Lower lobe of right lung (tissue), 2 donors: ENCODE measurements at regions not wholly inside any gene's neighbourhood (a gene's known extent, or its start where the extent isn't known, plus 50 kb on each side); places are given as distances from the start of the nearest gene placed in this dataset.
A peak's percentile ranks its signal among the peaks of the same experiment; 100 is the strongest.

Experiments used
- ATAC-seq, 2 donors: fragments of 200-7000 bp; cut with Tn5 transposase; one replicate each; pipeline ENCODE4 v1.9.1; 2020 to 2022; ENCODE audit warnings: mild to moderate bottlenecking in 2 of 2, moderate library complexity in 2 of 2
- DNase-seq: peaks from one replicate; pipeline ENCODE4 v3.0.0-alpha.2; 2020
- H3K27ac ChIP-seq: fragments of 200-600 bp; one replicate; pipeline ENCODE4 v1.8.0; 2022
- H3K27me3 ChIP-seq: fragments of 200-600 bp; one replicate; pipeline ENCODE4 v1.8.0; 2022; ENCODE audit warnings: low read depth
- H3K36me3 ChIP-seq: fragments of 200-600 bp; one replicate; pipeline ENCODE4 v1.8.0; 2022; ENCODE audit warnings: mild to moderate bottlenecking
- H3K4me1 ChIP-seq: fragments of 200-600 bp; one replicate; pipeline ENCODE4 v1.8.0; 2022
- H3K4me3 ChIP-seq: fragments of 200-600 bp; one replicate; pipeline ENCODE4 v1.8.0; 2022; ENCODE audit warnings: mild to moderate bottlenecking
- H3K9me3 ChIP-seq: fragments of 200-600 bp; one replicate; pipeline ENCODE4 v1.8.0; 2022
- intact Hi-C: fragments of 100-400 bp; cut with DNase I; formaldehyde crosslinking; loops from one replicate; pipeline ENCODE4 v1.11.0; 2022
- TF ChIP-seq, protein P1 (sequence below): fragments of 200-600 bp; IDR thresholded peaks from one replicate; pipeline ENCODE4 v1.8.0; 2022; ENCODE audit warnings: antibody characterized with exemption, mild to moderate bottlenecking
- donor health status: DM: no; HTN: yes; CAD: no; lungs with severe emphysema.

DNA sequence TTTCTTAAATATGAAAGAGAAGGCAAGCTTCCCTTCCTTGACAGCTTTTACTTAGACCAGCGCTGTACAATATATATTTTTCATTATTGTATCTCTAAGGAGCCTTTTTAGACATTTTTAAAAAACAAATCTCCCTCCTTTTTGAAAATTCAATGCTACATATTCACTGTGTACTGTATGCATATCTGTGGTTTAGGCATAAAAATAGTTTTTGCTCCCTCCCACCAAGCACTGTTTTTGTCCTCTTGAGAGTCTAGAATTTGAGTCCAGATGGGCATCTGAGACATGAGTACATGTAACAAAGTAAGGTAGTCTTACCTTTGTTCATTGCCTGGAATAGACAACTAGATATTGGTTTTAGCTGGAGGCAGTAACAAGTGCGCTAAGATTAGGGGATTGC is 488.5 kb upstream of the RUNX1 start:
- intact Hi-C loops, result no loop called here
- no peaks in the 10 kb centered on the region for H3K36me3 ChIP-seq
- TF ChIP-seq, protein P1, sequence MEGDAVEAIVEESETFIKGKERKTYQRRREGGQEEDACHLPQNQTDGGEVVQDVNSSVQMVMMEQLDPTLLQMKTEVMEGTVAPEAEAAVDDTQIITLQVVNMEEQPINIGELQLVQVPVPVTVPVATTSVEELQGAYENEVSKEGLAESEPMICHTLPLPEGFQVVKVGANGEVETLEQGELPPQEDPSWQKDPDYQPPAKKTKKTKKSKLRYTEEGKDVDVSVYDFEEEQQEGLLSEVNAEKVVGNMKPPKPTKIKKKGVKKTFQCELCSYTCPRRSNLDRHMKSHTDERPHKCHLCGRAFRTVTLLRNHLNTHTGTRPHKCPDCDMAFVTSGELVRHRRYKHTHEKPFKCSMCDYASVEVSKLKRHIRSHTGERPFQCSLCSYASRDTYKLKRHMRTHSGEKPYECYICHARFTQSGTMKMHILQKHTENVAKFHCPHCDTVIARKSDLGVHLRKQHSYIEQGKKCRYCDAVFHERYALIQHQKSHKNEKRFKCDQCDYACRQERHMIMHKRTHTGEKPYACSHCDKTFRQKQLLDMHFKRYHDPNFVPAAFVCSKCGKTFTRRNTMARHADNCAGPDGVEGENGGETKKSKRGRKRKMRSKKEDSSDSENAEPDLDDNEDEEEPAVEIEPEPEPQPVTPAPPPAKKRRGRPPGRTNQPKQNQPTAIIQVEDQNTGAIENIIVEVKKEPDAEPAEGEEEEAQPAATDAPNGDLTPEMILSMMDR, result no peak
- no peak overlapping the region for H3K27ac ChIP-seq
- H3K4me3 ChIP-seq, result no peak overlapping the region
- no peaks in the 10 kb centered on the region for H3K9me3 ChIP-seq
- no peaks in the 10 kb centered on the region for H3K27me3 ChIP-seq
- H3K4me1 ChIP-seq, result no peaks in the 10 kb centered on the region
- no peak for ATAC-seq
- DNase-seq, result no peak

DNA sequence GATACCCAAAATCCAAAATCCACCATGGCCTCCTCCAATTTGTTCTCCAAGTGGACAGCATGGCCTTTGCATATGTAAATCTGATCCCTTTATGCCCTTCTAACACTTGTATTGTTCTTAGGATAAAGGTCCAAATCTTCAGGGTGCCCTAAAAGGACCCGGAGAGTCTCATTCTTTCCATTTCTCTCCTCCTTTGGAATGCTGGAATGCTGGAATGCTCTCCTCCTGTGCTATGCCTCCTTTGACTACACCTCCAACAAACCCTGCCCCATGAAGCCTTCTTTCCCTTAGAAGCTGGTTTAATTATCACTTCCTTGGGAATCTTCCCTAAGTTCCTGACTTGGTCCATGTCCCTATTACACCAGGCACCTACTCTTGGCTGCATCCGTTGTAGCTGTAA is 484.8 kb upstream of the RUNX1 start:
- Histone ChIP-seq H3K4me1 (peaks cover 8% of the 10 kb centered on the region), H3K27ac (no peak overlapping the region), H3K36me3 (no peaks in the 10 kb centered on the region), H3K27me3 (no peaks in the 10 kb centered on the region), H3K9me3 (no peaks in the 10 kb centered on the region), H3K4me3 (no peak overlapping the region)
- intact Hi-C loops, result no loop called here
- TF ChIP-seq, protein P1, result no peak
- DNase-seq (no peak), ATAC-seq (no peak)

DNA sequence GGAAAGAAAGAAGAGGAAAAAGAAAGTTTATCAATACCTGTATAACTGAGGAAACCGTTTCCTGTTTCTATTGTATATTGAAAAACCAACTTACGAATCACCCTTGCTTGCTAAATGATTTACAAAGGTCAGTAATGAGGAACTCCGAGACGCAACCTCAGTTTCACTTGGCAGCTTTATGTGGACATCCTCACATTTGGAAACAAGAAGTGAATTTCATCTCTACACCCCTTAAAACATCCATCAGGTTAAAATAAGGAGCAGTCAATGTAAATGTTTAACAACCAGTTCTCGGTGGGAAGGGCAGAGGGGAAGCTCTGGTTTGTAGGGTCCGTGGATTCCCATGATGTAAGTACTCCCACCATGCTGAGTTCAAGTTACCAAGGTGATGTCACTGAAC is 481.7 kb upstream of the RUNX1 start:
- Histone ChIP-seq H3K9me3 (no peaks in the 10 kb centered on the region), H3K27ac (no peak overlapping the region), H3K4me3 (no peak overlapping the region), H3K36me3 (no peaks in the 10 kb centered on the region), H3K27me3 (no peaks in the 10 kb centered on the region), H3K4me1 (peaks cover 20% of the 10 kb centered on the region)
- DNase-seq (no peak), ATAC-seq (peak in 1 of 2 donors; percentile 58)
- intact Hi-C loops, result no loop called here
- TF ChIP-seq, protein P1, result no peak

DNA sequence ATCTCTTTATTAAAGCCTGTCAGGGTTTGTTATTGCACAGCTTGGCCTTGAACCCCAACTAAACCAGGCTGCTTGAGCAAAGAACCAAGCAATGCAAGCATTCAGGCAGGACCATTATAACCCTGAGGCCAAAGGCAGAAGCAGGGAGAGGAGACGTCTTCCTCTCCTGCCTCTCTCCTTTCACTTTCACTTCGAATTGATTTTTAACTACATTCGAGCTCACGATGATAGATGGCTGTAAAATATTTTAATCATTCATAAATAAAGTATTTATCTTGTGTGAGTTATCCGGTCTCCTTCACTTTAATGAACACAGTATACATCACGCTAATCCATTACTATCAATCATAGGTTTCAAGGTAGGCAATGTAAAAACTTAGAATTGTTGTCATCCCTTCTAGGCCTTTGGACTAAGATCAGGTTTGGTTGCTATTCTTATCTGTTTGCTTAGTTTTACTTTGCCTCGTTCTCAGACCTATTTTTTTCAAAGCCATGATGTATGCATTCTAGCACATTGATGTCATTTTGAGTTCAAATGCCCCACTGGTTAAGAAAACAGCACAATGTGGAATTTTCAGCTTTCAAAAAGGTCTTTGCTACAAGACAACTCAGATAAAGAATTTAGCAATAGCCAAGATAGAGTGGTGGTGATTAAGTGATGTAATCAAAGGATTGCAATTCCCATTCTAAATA is 480.2 kb upstream of the RUNX1 start:
- DNase-seq (no peak), ATAC-seq (peak; percentile 37 to 51)
- Histone ChIP-seq H3K27me3 (no peaks in the 10 kb centered on the region), H3K4me1 (peaks cover 20% of the 10 kb centered on the region), H3K4me3 (peak overlapping the region; percentile 48), H3K9me3 (no peaks in the 10 kb centered on the region), H3K36me3 (no peaks in the 10 kb centered on the region), H3K27ac (peak overlapping the region; percentile 78)
- TF ChIP-seq, protein P1, result no peak
- intact Hi-C loops, result no loop called here

DNA sequence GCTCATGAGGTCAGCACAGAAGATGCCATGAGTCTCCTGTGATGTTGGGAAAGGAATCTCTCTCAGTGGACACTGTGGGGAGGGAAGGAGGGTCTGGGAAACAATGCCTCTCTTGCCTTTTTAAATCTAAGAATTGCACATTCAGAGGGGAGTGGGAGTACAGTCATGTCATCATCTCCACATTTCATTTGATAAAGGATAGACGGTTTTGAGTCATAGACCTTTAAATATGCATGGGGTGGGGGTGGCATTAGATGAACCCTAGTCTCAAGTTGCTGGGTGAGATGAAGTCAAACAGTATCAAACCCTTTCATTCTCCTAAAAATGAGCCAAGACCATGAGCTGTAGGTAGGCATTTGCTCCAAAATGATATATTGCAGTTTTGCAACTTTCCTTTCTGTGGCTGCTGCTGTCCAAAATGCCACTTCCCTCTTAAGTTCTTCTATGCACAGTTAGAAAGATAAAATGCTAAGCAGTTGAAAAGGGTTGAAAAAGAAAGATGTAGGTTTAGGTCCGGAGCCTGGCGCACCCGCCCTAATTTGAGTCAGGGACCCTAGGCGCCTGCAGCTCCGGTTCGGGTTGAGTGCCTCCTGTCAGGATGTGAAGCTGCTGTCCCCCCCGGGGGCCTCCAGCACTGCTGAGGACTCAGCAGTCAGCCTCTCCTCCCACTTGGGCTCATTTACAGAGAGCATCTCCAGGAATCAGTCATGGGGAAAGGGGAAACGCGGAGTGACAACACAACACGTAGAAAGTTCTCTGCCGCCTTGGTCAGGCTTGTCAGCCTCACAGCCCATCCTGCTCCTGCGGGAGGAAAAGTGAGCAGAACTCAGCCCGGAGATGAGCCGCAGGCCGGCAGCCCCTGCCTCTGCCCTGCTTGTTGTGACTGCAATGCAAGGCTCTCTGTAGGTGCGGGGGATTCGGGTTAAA is 479.3 kb upstream of the RUNX1 start:
- no peaks in the 10 kb centered on the region for H3K36me3 ChIP-seq
- peaks cover 20% of the 10 kb centered on the region for H3K4me1 ChIP-seq
- TF ChIP-seq, protein P1, result no peak
- no peaks in the 10 kb centered on the region for H3K9me3 ChIP-seq
- peak overlapping the region; percentile 78 for H3K27ac ChIP-seq
- peak; percentile 46 to 55 for ATAC-seq
- peak overlapping the region; percentile 48 for H3K4me3 ChIP-seq
- DNase-seq, result peak; percentile 55
- intact Hi-C loops, result no loop called here
- no peaks in the 10 kb centered on the region for H3K27me3 ChIP-seq
